DND-41 (cell line): ENCODE measurements at regions not wholly inside any gene's neighbourhood (a gene's known extent, or its start where the extent isn't known, plus 50 kb on each side); places are given as distances from the start of the nearest gene placed in this dataset.

Experiments
- ATAC-seq: fragments of 200-7000 bp; cut with Tn5 transposase; 3 replicates; pipeline ENCODE4 v1.9.1; 2021; ENCODE audit warnings: low read depth; ENCODE audit not compliant: insufficient read depth
- DNase-seq: peaks from one replicate; pipeline ENCODE4 v3.0.0-alpha.2; 2020
- H2AFZ ChIP-seq: 2 replicates; pipeline ENCODE4 v1.6.0; 2012; ENCODE audit warnings: low read depth, low read length
- H3K27ac ChIP-seq: 2 replicates; pipeline ENCODE4 v1.5.1; 2012; ENCODE audit warnings: low read length, inconsistent platforms
- H3K27me3 ChIP-seq: fragments of 200-600 bp; sonication (generic); 2 replicates; pipeline ENCODE4 v1.6.0; 2012; ENCODE audit warnings: low read length, mild to moderate bottlenecking, inconsistent platforms; ENCODE audit not compliant: insufficient read depth, poor library complexity
- H3K36me3 ChIP-seq: 2 replicates; pipeline ENCODE4 v1.5.1; 2012; ENCODE audit warnings: low read length, inconsistent platforms; ENCODE audit not compliant: insufficient read depth
- H3K4me1 ChIP-seq: 2 replicates; pipeline ENCODE4 v1.5.1; 2012; ENCODE audit warnings: mild to moderate bottlenecking, low read length; ENCODE audit not compliant: insufficient read depth
- H3K4me2 ChIP-seq: 2 replicates; pipeline ENCODE4 v1.6.0; 2012; ENCODE audit warnings: mild to moderate bottlenecking, moderate library complexity, low read length, inconsistent platforms; ENCODE audit not compliant: insufficient read depth
- H3K4me3 ChIP-seq, 2 experiments: fragments of 200-600 bp in 1 of 2; shearing (Covaris generic) in 1 of 2; 2 replicates each; pipeline ENCODE4 v1.5.1; 2012 to 2016; ENCODE audit warnings: inconsistent platforms in 2 of 2, low read length in 2 of 2, mild to moderate bottlenecking in 2 of 2, low read depth in 1 of 2, moderate library complexity in 1 of 2
- H3K79me2 ChIP-seq: 2 replicates; pipeline ENCODE4 v1.6.0; 2012; ENCODE audit warnings: low read length, inconsistent platforms; ENCODE audit not compliant: insufficient read depth
- H3K9ac ChIP-seq: 2 replicates; pipeline ENCODE4 v1.6.0; 2012; ENCODE audit warnings: low read depth, mild to moderate bottlenecking, inconsistent platforms, low read length, moderate library complexity
- H3K9me3 ChIP-seq: 2 replicates; pipeline ENCODE4 v1.5.1; 2012; ENCODE audit warnings: low read length, moderate library complexity, mild to moderate bottlenecking, inconsistent platforms; ENCODE audit not compliant: insufficient read depth, severe bottlenecking
- H4K20me1 ChIP-seq: 2 replicates; pipeline ENCODE4 v1.6.0; 2012; ENCODE audit warnings: low read length; ENCODE audit not compliant: insufficient read depth
- EZH2 ChIP-seq: IDR thresholded peaks from 3 replicates; pipeline ENCODE4 v1.6.1; 2012; ENCODE audit warnings: borderline replicate concordance, low read depth, mild to moderate bottlenecking, moderate library complexity, low read length, inconsistent platforms; ENCODE audit not compliant: severe bottlenecking
- TF ChIP-seq, protein P1 (sequence below): IDR thresholded peaks from 2 replicates; pipeline ENCODE4 v1.5.1; 2012; ENCODE audit warnings: borderline replicate concordance, low read length, moderate library complexity, mild to moderate bottlenecking; ENCODE audit not compliant: poor library complexity, severe bottlenecking; ENCODE audit errors: extremely low read depth

DNA sequence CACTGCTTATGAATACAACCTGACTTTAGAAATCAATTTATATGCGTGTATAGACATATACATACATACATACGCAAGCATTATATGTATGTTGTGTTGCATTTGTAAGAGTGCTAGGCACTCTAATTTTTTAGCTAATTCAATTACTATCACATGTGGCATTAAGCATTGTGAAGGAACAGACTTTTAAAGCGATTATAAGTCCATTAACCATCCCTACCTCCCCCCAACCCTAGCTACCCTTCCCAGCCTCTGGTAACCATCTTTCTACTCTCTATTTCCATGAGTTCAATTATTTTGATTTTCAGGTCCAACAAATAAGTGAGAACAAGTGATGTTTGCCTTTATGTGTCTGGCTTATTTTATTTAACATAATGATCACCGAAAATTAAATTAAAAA is 453.8 kb downstream of the DOK5 start:
- Histone ChIP-seq H3K4me2 (no peak overlapping the region), H3K27ac (no peak overlapping the region), H3K9me3 (no peaks in the 10 kb centered on the region), H3K27me3 (no peaks in the 10 kb centered on the region), H2AFZ (no peak overlapping the region), H4K20me1 (no peaks in the 10 kb centered on the region), H3K9ac (no peak overlapping the region), H3K79me2 (no peaks in the 10 kb centered on the region), H3K4me3 (no peak overlapping the region), H3K36me3 (no peaks in the 10 kb centered on the region), H3K4me1 (no peaks in the 10 kb centered on the region)
- DNase-seq: no peak
- ATAC-seq: no peak
- TF ChIP-seq, protein P1, sequence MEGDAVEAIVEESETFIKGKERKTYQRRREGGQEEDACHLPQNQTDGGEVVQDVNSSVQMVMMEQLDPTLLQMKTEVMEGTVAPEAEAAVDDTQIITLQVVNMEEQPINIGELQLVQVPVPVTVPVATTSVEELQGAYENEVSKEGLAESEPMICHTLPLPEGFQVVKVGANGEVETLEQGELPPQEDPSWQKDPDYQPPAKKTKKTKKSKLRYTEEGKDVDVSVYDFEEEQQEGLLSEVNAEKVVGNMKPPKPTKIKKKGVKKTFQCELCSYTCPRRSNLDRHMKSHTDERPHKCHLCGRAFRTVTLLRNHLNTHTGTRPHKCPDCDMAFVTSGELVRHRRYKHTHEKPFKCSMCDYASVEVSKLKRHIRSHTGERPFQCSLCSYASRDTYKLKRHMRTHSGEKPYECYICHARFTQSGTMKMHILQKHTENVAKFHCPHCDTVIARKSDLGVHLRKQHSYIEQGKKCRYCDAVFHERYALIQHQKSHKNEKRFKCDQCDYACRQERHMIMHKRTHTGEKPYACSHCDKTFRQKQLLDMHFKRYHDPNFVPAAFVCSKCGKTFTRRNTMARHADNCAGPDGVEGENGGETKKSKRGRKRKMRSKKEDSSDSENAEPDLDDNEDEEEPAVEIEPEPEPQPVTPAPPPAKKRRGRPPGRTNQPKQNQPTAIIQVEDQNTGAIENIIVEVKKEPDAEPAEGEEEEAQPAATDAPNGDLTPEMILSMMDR: no peak
- TF ChIP-seq EZH2: no peak

DNA sequence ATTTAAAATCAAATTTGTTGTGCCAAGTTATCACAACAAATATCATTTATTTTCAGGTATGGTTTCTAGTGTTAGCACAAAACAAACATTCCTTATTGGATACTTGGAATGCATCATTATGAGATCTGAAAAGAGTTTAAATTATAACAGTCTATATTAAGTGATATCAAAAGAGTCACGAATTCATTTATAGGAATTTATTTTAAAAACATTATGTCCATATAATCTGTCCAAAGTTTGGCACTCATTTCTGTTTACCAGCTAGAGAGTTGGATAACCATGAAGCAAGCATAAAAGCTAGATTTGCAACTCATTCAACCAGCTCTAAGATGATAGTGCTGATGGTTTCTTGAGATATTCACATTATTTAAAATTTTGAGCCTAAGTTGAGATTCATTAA is 453.2 kb downstream of the DOK5 start:
- no peak overlapping the region for H3K9ac ChIP-seq
- H3K79me2 ChIP-seq: no peaks in the 10 kb centered on the region
- no peak overlapping the region for H3K4me3 ChIP-seq
- H4K20me1 ChIP-seq: no peaks in the 10 kb centered on the region
- H3K27me3 ChIP-seq: no peaks in the 10 kb centered on the region
- ATAC-seq (no peak), DNase-seq (no peak)
- H3K27ac ChIP-seq: no peak overlapping the region
- no peak overlapping the region for H3K4me2 ChIP-seq
- TF ChIP-seq, protein P1: no peak
- TF ChIP-seq EZH2: no peak
- no peak overlapping the region for H2AFZ ChIP-seq
- H3K36me3 ChIP-seq: no peaks in the 10 kb centered on the region
- H3K9me3 ChIP-seq: no peaks in the 10 kb centered on the region
- no peaks in the 10 kb centered on the region for H3K4me1 ChIP-seq

DNA sequence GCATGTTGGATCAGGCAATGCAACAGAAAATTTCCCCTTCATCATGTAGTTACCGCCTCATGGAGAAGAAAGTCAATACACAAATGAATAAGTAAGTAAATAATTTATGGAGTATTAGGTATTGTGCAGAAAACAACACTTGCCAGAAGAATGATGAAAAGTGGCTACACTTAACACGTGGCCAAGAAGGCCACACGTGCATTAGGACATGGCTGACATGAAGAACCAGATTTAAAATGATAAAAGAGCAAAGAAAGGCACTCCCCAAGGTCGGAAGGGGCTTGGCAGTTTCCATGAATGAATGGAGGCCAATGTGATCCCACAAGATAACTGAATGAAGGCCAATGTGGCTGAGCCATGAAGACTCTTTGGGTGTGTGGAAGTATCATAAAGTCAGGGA is 447.2 kb downstream of the DOK5 start:
- no peaks in the 10 kb centered on the region for H3K4me1 ChIP-seq
- H2AFZ ChIP-seq: no peak overlapping the region
- no peaks in the 10 kb centered on the region for H3K9me3 ChIP-seq
- H4K20me1 ChIP-seq: no peaks in the 10 kb centered on the region
- H3K79me2 ChIP-seq: no peaks in the 10 kb centered on the region
- no peak overlapping the region for H3K9ac ChIP-seq
- no peak for DNase-seq
- no peaks in the 10 kb centered on the region for H3K36me3 ChIP-seq
- no peak overlapping the region for H3K4me3 ChIP-seq
- no peak overlapping the region for H3K4me2 ChIP-seq
- H3K27ac ChIP-seq: no peak overlapping the region
- no peaks in the 10 kb centered on the region for H3K27me3 ChIP-seq
- ATAC-seq: no peak
- TF ChIP-seq, protein P1: no peak
- TF ChIP-seq EZH2: no peak

DNA sequence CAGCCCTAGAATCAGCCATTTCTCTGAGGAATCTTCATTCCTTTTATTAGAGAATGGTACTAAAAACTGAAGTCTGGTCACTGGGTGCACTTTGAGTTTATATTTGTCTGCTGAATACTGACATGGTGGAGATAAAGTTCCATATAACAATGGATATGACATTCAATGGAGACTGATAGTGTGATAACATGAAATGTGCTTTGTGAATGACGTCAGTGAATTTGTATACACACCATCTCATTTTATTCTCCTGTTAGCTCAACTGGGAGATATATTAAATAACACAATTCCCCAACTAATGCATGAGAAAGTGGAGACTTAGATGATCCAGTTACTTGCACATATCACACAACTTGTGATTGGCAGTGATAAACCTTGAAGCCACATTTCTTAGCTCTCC is 446.7 kb downstream of the DOK5 start:
- H3K9ac ChIP-seq: no peak overlapping the region
- DNase-seq (no peak), ATAC-seq (no peak)
- H2AFZ ChIP-seq: no peak overlapping the region
- no peaks in the 10 kb centered on the region for H4K20me1 ChIP-seq
- H3K9me3 ChIP-seq: no peaks in the 10 kb centered on the region
- no peak overlapping the region for H3K4me3 ChIP-seq
- H3K27ac ChIP-seq: no peak overlapping the region
- no peak for TF ChIP-seq EZH2
- TF ChIP-seq, protein P1: no peak
- no peaks in the 10 kb centered on the region for H3K4me1 ChIP-seq
- no peaks in the 10 kb centered on the region for H3K79me2 ChIP-seq
- no peaks in the 10 kb centered on the region for H3K36me3 ChIP-seq
- no peaks in the 10 kb centered on the region for H3K27me3 ChIP-seq
- no peak overlapping the region for H3K4me2 ChIP-seq
